ENCODE measurements at regions not wholly inside any gene's neighbourhood (a gene's known extent, or its start where the extent isn't known, plus 50 kb on each side); places are given as distances from the start of the nearest gene placed in this dataset.

- H3K27me3 ChIP-seq (ENCODE audit: control insufficient read depth in 1 of 2, insufficient read depth in 2 of 2, low read length in 2 of 2): no peaks in the 10 kb centered on the region
- no peaks in the 10 kb centered on the region for H3K79me2 ChIP-seq (ENCODE audit: insufficient read depth, low read length)
- H3K4me3 ChIP-seq (replicated peaks in 1 of 3; ENCODE audit: insufficient read depth in 1 of 3, low read depth in 2 of 3, low read length in 3 of 3): no peak overlapping the region
- H3K27ac ChIP-seq (ENCODE audit: extremely low read length, insufficient read depth, low read length): no peak overlapping the region
- 91% methylated on average over 19 of the region's 19 CpGs for WGBS (ENCODE audit: low lambda C conversion rate)
- in situ Hi-C loops (cut with HindIII; ENCODE audit: extremely low pct_ligation_motif_present, low pct_unique_long_range_greater_than_20kb): loop anchor here (5.0 kb wide), 1 partner anchor 99 kb away; no protein-coding TSS in a partner anchor
- no peak for ATAC-seq
- DNase-seq (ENCODE audit: low spot score): no peak
- no peak overlapping the region for H3K9ac ChIP-seq (ENCODE audit: insufficient read depth, low read depth, low read length)
- CTCF ChIA-PET (ENCODE audit: low intra/inter-chr PET ratio, low total read pairs): no interaction called here
- intact Hi-C loops (cut with micrococcal nuclease; ENCODE audit: unreplicated experiment): no loop called here
- H3K36me3 ChIP-seq (replicated peaks in 1 of 2; ENCODE audit: control insufficient read depth in 1 of 2, insufficient read depth in 2 of 2, low read length in 2 of 2): no peaks in the 10 kb centered on the region
- no peak overlapping the region for H3K4me2 ChIP-seq (ENCODE audit: low read depth, low read length)
- POLR2A ChIA-PET: interaction anchor here (1.1 kb wide), 2 partner anchors 10 to 96 kb away, joined by 3 read pairs; no protein-coding TSS in a partner anchor
- no peaks in the 10 kb centered on the region for H3K9me3 ChIP-seq (ENCODE audit: low read length)
- no TSS peak for BruUV-seq (replicated peaks)
- no peak for FAIRE-seq
- H2AFZ ChIP-seq (ENCODE audit: low read length): no peak overlapping the region
- H3K4me1 ChIP-seq (ENCODE audit: insufficient read depth, low read length): peaks cover 100% of the 10 kb centered on the region
- H4K20me1 ChIP-seq (ENCODE audit: insufficient read depth, low read length): no peaks in the 10 kb centered on the region
- peak; percentile 22; the same call in 1 of the 2 replicates for TF ChIP-seq ZNF609 (CRISPR knock-in tag; IDR thresholded peaks at IDR 0.05; ENCODE audit: borderline replicate concordance)
- TF ChIP-seq TBP (CRISPR knock-in tag; IDR thresholded peaks at IDR 0.05): no peak
- peak; percentile 47 for TF ChIP-seq ZFP36 (IDR thresholded peaks at IDR 0.05; ENCODE audit: borderline replicate concordance, low read depth, low read length, partially characterized antibody)
- no peak for TF ChIP-seq ZBED4 (CRISPR knock-in tag; IDR thresholded peaks at IDR 0.05; ENCODE audit: borderline replicate concordance)
- TF ChIP-seq ZNF768 (CRISPR knock-in tag; IDR thresholded peaks at IDR 0.05): peak; percentile 98
- 0 out of 2 replicates have a peak, but pooled peaks have one; percentile 15 for TF ChIP-seq SPEN (CRISPR knock-in tag; IDR thresholded peaks at IDR 0.05; ENCODE audit: low read depth)
- no peak for TF ChIP-seq ZNF564 (CRISPR knock-in tag; IDR thresholded peaks at IDR 0.05)
- no peak for TF ChIP-seq MYC (CRISPR knock-in tag; IDR thresholded peaks at IDR 0.05; ENCODE audit: borderline replicate concordance)
- 0 out of 2 replicates have a peak, but pooled peaks have one; percentile 52 for TF ChIP-seq CHCHD3 (CRISPR knock-in tag; IDR thresholded peaks at IDR 0.05)
- peak; percentile 12; the same call in 1 of the 2 replicates for TF ChIP-seq ZFX (CRISPR knock-in tag; IDR thresholded peaks at IDR 0.05; ENCODE audit: low read depth)
- TF ChIP-seq ZNF788 (CRISPR knock-in tag; IDR thresholded peaks at IDR 0.05; ENCODE audit: borderline replicate concordance): 0 out of 2 replicates have a peak, but pooled peaks have one; percentile 35
- no peak for TF ChIP-seq NFE2L1 (CRISPR knock-in tag; IDR thresholded peaks at IDR 0.05; ENCODE audit: borderline replicate concordance)
Observed at GRCh38 chr6:167665698-167666330, 160.9 kb upstream of the AFDN start.
